ENCODE measurements at regions not wholly inside any gene's neighbourhood (a gene's known extent, or its start where the extent isn't known, plus 50 kb on each side); places are given as distances from the start of the nearest gene placed in this dataset.

DNA sequence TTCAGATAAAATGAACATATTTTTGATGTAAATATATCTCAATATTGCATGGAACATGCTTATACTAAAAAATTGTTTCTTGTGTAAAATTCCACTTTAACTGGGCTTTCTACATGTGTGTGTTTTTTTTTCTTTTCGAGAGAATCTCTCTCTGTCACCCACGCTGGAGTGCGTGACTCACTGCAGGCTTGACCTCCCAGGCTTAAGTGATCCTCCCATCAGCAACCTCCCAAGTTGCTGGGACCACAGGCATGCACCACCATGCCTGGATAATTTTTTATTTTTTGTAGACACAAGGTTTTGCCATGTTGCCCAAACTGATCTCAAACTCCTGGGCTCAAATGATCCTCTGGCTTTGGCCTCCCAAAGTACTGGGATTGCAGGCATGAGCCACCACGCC, 254.6 kb downstream of the LOXHD1 start:
- in situ Hi-C loops (cut with MboI; ENCODE audit: low sequenced_read_pairs), result no loop called here

DNA sequence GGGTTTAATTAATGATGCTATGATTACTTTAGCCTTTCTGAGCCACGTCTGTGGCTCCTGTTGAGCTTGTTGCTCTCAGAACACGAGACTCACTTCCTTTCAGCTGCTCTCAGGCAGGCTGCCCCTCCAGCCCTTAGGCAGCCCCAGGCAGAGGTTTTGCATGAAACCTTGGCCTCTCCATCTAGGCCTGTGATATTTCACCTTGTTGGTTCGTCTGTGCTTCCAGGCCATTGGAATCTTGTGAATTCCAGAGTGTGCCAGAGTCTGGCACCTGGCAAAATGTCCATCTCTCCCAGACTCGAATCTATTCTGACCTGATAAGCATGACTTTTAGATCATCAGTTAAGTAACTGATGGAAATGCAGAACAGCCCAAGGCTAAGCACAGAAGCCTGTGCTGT, 254.1 kb downstream of the LOXHD1 start:
- in situ Hi-C loops (cut with MboI; ENCODE audit: low sequenced_read_pairs), result no loop called here

DNA sequence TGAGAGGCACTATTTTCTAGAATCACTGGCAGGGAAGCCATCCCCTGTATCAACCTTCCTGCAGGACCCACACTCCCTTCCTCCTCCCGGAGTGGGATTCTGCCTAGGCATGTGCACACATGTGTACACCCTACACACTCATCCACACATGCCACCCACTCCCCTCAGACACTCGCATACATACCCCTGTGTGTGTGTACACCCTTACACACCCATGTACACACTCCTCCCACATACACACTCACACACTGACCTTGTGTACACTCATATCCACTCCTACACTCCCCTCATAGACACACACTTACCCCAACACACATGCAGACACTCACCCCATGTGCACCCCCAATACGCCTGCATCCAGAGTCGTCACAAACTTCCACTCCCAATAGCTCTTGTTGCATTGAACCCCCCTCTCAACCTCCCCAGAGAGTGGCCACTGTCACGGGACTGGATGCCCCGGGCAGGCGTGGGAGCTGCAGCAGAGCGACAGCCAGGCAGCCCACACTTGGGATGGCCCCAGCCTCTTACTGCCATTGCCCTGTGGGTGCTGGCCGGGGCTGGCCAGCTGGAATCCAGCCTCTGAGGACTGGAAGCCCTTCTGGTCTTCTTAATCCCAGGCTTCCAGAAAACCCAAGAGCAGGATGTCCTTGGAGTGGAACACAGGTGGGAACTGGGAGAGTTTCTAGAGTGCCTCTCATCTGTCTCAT, 251.0 kb downstream of the LOXHD1 start:
- in situ Hi-C loops (cut with MboI; ENCODE audit: low sequenced_read_pairs), result no loop called here

DNA sequence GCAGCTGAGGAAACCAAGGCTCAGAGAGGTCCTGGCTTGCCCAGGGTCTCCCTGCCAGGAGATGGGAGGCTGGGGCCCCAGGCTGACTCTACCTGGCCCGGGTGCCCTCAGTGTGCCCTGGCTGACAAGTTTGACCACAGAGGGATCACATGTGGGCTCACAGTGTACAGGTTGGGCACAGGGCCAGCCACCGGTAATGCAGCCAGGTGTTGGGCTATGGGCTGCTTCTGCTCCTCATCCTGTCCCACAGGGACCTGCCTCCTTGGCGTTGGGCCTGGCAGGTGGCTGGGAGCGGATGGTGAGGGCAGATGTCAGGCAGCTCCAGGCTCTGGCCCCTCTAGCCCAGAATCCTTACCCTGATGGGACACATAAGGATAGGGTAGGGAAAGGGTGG, 250.5 kb downstream of the LOXHD1 start:
- in situ Hi-C loops (cut with MboI; ENCODE audit: low sequenced_read_pairs), result no loop called here

DNA sequence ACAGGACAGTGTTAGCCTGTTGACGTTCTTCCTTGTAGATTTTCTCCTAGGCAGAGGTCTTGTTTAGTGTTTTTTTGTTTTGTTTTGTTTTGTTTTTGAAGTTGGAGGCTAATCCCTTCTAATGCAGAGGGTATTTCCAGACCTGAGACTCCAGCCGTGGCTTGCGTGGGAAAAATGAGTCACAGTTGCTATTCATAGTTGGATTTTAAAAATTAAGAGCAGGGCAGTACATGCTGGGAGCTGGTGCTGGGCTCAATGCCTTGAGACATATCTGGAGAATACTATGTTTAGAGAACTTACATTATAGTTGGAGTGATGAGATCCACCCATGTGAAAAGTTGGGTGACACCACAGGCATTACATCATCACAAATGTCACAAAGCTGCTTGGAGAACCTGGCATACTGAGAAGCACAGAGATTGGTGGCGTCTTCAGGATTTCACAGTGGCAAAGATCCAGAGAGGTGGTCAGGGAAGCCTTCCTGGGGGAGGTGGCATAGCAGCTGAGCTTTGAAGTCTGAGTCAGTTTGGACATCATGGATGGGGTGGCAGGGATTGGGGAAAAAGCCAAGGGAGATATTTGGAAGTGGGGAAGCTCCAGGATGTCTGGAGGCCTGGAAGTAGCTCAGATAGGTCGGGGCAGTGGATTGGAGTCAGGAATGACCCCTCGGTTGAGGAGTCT, 249.4 kb downstream of the LOXHD1 start:
- in situ Hi-C loops (cut with MboI; ENCODE audit: low sequenced_read_pairs), result no loop called here

DNA sequence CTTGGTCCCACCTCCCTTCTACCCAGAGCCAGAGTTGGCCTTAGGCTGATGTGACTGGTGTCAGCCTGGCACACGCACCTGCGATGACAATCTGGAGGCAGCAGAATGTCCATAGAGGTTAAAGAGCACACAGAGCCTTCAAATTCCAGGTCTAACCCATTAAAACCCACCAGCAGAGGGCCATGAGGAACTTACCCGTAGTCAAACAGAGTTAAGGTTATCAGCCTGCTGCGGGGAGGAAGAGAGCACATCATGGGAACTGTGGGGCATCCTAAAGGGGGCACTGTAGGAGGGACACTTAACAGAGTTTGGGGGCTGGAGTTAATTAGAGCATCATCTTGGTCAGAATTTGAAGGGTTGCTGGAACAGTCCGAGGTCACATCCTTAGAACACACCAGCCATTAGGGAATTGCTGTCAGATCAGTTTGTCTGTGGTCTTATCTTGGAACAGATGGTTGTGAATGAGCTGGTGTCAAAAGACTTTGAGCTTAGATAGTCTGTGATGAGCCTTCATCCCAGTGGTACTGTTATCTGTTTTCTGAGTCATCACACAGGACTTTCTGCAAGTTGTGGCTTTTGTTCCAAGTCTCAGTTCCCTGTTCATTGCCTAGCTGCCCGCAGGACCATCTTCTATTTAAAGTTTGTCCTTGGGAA, 248.6 kb downstream of the LOXHD1 start:
- in situ Hi-C loops (cut with MboI; ENCODE audit: low sequenced_read_pairs), result no loop called here

DNA sequence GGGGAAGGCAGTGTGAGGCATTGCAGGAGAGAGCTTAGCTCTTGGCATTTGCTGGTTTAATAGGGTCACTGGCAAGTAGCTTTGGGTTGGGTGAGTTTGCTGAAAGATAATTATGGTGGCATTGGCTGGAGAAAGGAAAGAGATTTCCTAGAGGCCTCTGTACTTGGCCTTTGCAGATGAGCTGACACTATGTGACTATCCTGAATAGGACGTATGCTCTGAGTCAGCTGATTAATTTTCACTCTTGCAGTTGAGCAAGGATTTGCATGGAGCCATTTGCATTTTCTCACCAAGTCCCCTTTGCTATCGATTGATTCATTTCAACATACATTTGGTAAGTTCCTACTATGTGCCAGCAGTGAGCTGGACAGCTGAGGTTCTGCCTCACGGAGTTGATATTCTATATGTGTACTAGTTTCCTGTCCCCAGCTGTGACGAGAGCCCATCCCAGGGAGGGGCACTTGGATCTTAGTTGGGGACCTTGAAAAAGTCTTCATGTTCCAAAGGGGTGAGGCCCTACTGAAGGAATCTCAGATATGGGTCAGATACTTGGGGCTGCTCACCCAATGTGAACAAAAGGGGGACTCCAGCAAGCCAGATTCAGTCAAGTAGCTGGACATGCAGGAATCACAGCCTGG, 245.7 kb downstream of the LOXHD1 start:
- in situ Hi-C loops (cut with MboI; ENCODE audit: low sequenced_read_pairs), result no loop called here

DNA sequence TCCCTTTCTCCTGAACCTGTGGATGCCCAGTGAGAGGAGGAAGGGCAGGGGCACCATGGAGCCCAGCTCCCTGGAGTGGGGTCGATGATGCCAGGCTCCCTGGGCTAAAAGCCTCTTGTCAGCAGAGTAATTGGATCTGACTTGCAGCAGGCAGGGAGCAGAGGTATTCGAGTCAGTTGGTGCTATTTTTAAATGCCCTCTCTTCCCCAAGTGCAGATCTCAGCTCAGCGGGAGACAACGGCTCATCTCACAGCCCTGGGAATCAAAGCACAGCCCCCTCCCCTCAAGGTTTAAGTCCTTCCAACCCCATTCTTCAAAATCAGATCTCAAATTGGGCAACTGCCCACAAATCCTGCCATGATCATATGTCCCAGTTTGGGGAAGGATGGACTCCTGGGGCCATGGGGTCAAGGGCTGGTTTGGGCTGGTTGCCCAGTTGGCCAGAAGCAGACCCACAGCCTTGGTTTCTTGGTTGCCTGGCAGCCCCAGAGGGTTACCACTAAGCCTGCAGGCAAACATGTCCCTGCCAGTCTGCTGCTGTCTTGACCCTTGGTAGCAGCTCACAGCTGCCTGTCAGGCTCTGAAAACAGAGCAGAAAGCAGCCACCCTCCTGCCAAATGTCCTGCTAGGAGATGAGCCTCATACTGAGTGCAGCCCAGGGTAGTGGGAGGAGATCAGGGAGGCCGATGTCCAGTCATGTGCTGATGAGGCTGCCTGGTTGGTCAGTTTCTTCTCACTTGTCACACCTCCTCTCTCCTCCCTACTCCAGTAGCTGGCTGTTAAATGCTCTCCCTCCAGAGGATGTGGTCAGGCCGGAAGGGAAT, 244.9 kb downstream of the LOXHD1 start:
- in situ Hi-C loops (cut with MboI; ENCODE audit: low sequenced_read_pairs), result no loop called here

DNA sequence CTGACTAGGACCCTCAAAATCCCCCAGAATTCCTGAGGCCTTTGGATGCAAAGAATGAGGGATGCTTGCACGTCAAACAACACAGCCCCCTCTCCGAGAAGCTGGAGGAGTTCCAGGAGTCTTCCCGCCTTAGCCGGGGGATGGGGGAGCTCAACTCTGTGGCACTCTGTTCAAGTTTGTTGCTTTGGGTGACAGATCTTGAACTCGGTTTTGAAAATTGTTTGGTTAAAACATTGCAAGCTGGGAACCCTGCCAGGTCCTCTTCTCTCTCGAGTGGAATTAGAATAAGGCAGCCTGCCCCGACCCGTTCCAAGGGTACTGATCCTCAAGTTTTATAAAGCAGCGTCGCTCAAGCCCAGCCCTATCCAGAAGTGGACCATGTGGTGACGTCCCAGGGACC, 244.1 kb downstream of the LOXHD1 start:
- in situ Hi-C loops (cut with MboI; ENCODE audit: low sequenced_read_pairs), result no loop called here

DNA sequence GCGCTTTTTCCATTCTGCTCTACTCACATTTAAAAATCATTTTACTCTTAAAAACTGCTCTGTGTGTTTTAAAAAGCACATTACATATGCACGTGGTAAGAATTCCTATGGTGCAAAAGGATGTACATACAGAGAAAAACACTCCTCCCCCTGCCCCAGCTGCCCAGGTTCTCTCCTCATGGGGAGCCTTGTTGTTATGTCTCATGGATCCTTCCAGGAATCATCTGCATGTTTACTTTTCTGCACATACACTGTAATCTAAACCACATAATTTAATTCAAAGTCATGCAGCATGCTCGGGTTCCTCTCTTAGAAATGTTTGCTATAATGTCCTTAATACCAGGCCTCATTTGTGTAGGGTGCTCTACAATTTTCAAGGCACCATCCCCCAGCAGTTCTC, 243.3 kb downstream of the LOXHD1 start:
- in situ Hi-C loops (cut with MboI; ENCODE audit: low sequenced_read_pairs), result no loop called here

DNA sequence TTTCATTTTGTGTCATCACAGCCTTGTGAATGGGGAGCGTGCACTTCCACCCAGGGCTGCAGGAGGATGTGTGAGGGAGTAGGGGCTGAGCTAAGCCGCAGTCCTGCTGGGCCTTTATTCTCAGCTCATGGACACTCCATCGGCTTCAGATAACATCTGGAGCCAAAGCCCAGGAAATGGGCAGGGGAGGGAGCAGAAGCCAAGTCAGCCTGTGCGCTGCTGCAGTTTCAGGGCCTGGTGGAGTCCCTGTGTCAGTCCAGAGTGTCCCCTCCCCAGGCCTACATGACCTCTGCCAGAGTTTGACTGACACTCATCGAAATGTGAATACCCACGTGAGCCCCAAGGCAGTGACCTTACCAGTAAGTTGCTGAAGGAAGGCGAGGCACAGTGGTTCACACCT, 242.2 kb downstream of the LOXHD1 start:
- in situ Hi-C loops (cut with MboI; ENCODE audit: low sequenced_read_pairs), result no loop called here

DNA sequence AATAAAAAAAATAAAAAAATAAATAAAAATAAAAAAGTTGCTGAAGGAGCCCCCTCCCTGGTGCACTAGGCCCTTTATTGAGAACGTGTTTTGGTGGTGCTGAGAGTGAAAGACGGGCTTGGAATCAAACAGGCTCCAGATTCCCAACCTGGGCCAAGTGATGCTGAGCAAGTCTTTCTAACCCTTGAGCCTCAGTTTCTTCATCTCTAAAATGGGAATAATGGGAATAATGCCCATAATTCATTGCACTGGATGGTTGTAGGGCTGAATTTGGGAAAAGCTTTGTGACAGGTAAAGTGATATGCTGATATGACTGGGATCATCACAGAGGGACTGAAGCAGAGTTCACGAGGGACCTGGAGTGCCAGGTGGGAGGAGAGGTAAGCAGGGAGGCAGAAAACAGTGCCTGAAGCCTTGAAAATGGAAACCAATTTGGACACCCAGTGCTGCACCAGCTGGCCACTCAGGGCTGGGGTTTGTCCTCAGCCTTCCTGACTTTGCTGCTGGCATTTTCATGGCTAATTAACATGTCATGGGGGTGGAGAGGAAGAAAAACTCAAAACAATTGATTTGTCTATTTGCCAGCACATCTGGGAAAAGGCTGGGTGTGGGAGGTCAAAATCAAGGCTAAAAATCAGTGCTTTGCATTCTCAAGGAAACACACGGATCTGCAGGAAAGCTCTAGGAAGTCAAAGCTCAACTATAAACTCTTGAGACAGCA, 241.3 kb downstream of the LOXHD1 start:
- in situ Hi-C loops (cut with MboI; ENCODE audit: low sequenced_read_pairs), result no loop called here

DNA sequence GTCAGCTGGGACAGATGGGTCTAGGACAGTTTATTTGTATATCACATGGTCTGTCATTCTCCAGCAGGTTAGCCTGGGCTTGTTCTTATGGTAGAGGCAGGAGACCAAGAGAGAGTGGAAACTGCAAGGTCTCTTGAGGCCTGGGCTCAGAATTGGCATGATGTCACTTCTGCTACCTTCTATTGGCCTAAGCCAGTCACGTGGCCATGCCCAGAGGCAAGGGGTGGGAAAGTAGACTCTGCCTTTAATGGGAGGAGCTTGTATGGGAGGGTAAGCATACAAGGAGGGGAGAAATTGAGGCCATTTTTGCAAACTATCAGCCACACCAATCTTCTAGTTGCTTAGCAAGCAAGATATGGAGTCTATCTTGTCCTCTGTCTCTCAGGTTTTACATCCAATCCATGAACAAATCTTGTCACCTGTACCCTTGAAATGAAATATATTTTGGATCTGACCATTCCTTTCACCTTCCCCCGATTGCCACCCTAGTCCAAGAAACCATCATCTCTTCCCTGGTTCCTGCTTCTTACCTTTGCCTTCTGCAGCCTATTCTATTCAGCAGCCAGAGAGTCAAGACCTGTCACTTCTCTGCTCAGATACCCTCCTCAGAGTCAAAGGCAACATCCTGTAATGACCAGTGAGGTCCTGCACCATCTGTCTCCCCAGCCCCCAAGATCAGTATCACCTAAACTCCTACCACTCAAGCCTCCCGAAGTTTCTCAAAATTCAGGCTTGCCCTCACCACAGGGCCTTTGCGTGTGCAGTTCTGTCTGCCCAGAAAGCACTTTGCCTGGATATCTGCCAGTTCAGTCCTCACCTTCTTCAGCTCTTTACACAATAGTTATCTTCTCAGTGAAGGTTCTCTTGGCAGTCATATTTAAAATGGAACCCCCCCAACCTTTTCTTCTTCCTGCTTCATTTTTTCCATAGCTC, 240.0 kb downstream of the LOXHD1 start:
- in situ Hi-C loops (cut with MboI; ENCODE audit: low sequenced_read_pairs), result no loop called here

DNA sequence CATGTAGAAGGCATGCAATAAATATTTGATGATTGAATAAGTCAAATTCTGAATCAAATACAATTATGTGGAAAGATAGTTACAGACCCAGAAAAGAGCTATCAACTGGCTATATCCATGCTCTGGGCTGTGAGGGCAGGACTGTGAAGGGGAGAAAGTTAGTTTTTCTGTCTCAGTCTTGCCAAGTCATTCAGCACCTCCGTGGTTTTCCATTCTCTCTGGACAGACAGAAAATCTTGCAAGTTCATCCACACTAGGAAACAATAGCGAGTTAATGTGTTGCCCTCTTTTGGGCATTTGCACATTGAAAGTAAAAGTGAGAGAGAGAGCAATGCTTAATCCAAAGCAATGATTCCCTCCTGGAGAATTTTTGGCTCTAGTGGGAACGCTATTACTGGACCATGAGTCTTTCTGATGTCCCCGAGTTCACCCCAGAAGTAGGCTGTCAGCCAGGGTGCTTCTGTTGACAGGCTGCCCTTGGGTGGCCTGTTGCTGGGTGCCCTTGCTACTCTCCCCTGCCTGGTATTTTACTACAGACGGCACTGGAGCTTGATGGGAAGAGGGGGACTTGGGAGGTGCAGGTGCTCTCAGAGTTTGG, 238.3 kb downstream of the LOXHD1 start:
- in situ Hi-C loops (cut with MboI; ENCODE audit: low sequenced_read_pairs), result no loop called here

DNA sequence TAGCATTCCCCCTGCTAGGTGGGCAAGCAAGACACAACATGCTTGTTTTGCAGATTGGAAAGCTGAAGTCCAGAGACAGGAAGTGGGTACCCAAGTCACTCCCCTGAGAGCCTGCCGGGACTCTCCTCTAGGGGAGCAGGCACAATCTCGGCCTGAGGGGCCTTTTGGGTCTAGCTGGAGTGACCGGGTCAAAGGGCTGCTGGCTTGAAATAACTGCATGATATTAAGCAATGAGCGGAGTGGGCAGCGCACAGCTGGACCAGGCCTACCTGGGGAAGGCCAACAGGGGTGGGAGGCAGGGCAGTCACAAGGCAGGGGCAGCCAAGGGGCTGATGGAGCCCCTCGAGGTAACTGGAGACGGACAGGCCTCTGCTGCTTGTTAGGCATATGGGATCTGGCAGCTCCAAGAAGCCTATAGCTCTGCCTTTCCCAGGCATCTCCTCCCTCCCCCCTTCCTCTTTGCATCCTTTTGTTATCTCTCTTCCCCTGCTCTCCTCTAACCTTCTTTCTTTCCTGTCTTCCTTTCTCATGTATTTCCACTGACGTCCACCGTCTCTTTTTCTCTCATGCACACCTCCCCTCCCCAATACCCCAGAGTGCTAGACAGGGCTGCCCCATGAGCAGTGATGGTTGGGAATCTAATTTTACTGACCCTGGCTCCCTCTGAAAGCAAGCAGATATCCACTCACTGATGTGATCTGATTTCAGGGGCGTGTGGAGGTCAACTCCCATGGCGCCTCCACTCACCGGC, 237.5 kb downstream of the LOXHD1 start:
- in situ Hi-C loops (cut with MboI; ENCODE audit: low sequenced_read_pairs), result no loop called here

DNA sequence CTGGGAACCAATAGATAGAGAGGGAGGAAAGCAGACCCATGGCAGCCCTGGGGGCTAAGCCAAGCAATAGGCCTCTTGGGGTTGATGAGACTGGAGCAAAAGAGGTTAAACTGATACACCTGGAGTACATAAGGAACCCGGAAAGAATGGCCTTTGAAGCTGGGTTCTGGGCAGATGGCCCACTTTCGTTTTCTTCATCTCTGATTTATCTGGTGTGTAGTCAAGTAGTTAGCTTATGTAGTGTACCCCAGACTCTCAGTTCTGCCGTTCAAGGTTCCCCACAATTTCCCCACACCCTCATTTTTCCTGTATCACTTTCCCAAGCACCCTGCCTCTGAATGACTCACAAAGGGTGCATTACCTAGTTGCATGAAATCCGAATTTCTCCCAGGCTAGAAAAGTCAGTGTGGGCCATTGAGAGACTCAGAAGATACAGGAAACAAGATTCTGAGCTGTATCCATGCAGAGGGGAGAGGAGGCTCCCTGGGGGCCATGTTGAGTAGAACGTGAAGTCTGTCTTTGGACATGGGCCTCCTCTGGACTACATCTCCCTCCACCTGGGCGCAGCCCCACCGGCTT, 235.0 kb downstream of the LOXHD1 start:
- in situ Hi-C loops (cut with MboI; ENCODE audit: low sequenced_read_pairs), result no loop called here

DNA sequence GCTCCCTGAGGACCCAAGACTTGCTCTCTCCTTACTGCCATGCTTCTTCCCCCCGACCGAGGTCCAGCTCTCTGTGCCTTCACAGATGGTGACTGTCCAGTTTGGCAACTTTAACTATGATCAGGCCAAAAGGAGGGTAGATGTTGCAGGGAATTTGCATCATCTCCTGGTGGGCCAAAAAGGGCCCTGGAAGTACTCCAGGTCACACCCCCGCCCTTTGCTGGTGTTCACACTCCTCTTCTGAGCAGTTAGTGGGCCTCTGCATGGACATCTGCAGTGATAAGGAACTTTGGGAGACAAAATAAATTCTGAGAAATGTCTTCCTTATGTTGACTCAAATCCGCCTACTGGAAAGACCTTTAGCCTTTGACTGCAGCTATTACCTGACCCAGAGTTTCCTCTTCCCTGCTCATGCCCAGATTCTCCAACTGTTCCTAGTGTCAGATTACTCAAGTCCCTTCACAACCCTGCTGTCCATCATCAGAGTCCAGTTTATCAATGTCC, 234.4 kb downstream of the LOXHD1 start:
- in situ Hi-C loops (cut with MboI; ENCODE audit: low sequenced_read_pairs), result no loop called here

Data from HL-60/S4 (cell line).